ENCODE measurements at regions not wholly inside any gene's neighbourhood (a gene's known extent, or its start where the extent isn't known, plus 50 kb on each side); places are given as distances from the start of the nearest gene placed in this dataset.
"Not testable (repeated sequence)": the region's sequence is repeated elsewhere in the genome, so short reads cannot be mapped to it uniquely, and the experiment has no call there.

DNA sequence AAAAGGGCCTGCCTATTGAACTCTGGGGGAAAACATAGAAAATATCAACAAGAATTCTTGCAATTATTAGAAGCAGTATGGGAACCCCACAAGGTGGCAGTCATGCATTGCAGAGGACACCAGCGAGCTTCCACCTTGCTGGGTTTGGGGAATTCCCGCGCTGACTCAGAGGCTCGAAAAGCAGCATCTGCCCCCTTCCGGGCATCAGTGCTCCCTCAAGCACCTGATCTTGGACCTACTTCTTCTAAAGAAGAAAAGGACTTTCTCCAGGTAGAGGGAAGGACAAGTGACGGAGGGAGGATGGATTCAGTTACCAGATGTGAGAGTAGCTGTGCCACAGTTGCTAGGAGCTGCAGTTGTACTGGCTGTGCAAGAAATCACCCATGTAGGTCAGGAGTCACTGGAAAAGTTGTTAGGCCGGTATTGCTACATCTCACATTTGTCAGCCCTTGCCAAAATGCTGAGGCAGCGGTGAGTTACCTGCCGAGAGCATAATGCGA lies 415.7 kb downstream of the DIRAS2 start:
- H3K27me3 ChIP-seq; H3K36me3 ChIP-seq; H3K9me3 ChIP-seq; H3K4me1 ChIP-seq; intact Hi-C loops (cut with DNase I; ENCODE audit: low total_unique reads); H3K27ac ChIP-seq; H3K4me3 ChIP-seq: not testable (repeated sequence)
- TF ChIP-seq, protein P1, sequence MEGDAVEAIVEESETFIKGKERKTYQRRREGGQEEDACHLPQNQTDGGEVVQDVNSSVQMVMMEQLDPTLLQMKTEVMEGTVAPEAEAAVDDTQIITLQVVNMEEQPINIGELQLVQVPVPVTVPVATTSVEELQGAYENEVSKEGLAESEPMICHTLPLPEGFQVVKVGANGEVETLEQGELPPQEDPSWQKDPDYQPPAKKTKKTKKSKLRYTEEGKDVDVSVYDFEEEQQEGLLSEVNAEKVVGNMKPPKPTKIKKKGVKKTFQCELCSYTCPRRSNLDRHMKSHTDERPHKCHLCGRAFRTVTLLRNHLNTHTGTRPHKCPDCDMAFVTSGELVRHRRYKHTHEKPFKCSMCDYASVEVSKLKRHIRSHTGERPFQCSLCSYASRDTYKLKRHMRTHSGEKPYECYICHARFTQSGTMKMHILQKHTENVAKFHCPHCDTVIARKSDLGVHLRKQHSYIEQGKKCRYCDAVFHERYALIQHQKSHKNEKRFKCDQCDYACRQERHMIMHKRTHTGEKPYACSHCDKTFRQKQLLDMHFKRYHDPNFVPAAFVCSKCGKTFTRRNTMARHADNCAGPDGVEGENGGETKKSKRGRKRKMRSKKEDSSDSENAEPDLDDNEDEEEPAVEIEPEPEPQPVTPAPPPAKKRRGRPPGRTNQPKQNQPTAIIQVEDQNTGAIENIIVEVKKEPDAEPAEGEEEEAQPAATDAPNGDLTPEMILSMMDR (IDR thresholded peaks at IDR 0.05): peak; percentile 41 to 59 (median 54)
- DNase-seq: peak in 1 of 2 donors; percentile 18

DNA sequence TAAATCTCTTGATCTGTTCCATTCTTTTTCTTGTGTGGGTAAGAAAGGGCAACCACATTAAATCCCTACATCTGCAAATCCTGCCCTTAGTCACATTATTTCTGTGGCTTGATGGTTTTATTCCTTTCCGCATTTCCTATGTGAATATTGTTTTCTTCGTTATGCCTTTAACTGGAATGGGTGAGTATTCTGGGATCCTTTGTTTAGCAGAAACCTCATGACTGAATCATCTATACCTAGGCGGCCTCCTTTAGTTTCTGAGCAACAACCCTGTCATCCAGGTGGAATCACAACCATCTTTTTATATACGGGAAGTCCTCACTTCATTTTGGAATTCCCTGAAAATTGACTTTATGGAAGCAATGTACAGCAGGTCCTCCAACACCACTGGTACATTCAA lies 409.5 kb downstream of the DIRAS2 start:
- intact Hi-C loops (cut with DNase I; ENCODE audit: low total_unique reads): not testable (repeated sequence)

DNA sequence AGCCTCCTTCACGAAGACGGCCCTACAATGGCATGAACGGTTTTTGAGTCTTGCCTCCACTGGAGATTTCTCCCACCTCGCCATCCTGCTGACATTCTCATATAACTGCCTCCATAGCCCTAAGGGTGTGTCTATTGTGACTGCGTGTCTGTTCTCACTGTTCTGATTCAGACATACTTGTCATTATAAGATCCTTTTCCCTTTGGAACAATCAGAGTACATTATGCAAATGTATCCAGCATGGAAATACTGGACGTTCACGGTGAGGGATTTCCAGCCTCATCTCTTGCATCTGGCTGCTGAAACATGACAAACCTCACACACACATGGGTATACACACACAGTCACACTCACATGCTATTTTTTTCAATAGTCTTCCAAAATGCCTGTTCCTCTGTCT lies 402.1 kb downstream of the DIRAS2 start:
- H3K9me3 ChIP-seq: no peaks in the 10 kb centered on the region
- intact Hi-C loops (cut with DNase I; ENCODE audit: low total_unique reads): no loop called here
- H3K27me3 ChIP-seq: no peaks in the 10 kb centered on the region
- no peak overlapping the region for H3K27ac ChIP-seq
- no peaks in the 10 kb centered on the region for H3K36me3 ChIP-seq
- H3K4me3 ChIP-seq: no peak overlapping the region
- TF ChIP-seq, protein P1 (IDR thresholded peaks at IDR 0.05): no peak
- TF ChIP-seq POLR2A (IDR thresholded peaks at IDR 0.05): no peak
- H3K4me1 ChIP-seq: no peaks in the 10 kb centered on the region
- no peak for DNase-seq

More for the DNA sequence above, 409.5 kb downstream of the DIRAS2 start:
- not testable (repeated sequence) for H3K27me3 ChIP-seq, H3K4me3 ChIP-seq, DNase-seq, H3K36me3 ChIP-seq, H3K4me1 ChIP-seq, H3K27ac ChIP-seq, H3K9me3 ChIP-seq

DNA sequence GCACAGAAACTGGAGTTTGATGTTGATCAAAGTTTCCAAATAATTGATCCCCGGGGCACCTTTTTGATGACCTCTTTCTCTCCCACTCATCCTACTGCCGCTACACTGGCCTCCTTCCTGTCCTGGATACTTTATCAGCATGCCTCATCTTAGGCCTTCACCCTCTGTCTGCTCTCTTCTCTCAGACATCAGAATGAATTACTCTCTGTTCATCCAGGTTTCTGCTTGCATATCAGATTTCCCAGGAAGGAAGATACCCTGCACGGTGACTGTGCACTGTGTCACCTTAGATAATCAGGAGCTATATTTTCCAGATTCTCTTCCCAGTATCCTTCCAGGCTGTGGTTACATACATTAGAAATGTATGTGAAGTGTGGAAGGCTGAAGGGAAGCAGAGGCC lies 397.0 kb downstream of the DIRAS2 start:
- DNase-seq: no peak
- H3K4me1 ChIP-seq: no peaks in the 10 kb centered on the region
- no peaks in the 10 kb centered on the region for H3K27me3 ChIP-seq
- no peak overlapping the region for H3K4me3 ChIP-seq
- TF ChIP-seq, protein P1 (IDR thresholded peaks at IDR 0.05): no peak
- TF ChIP-seq POLR2A (IDR thresholded peaks at IDR 0.05): no peak
- no peak overlapping the region for H3K27ac ChIP-seq
- H3K9me3 ChIP-seq: no peaks in the 10 kb centered on the region
- intact Hi-C loops (cut with DNase I; ENCODE audit: low total_unique reads): no loop called here
- H3K36me3 ChIP-seq: no peaks in the 10 kb centered on the region

DNA sequence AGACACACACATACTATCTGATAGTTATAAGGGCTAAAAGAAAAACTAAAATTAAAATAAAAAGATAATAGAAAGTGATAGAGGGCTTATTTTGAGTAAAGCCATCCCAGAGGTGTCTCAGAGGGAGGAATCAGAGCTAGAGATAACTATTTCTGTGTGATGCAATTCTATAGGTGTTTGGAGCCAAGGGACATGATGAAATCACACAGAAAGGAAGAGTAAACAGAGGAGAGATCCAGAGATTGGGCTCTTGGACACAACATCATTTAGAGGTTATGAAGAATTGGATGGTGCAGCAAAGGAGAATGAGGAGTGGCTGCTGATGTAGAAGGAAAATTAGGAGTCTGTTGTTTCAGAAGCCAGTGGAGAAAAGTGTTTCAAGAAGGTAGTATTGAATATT lies 393.5 kb downstream of the DIRAS2 start:
- no peak overlapping the region for H3K4me3 ChIP-seq
- H3K9me3 ChIP-seq: no peaks in the 10 kb centered on the region
- no peaks in the 10 kb centered on the region for H3K36me3 ChIP-seq
- DNase-seq: no peak
- no peak overlapping the region for H3K27ac ChIP-seq
- H3K27me3 ChIP-seq: no peaks in the 10 kb centered on the region
- intact Hi-C loops (cut with DNase I; ENCODE audit: low total_unique reads): no loop called here
- H3K4me1 ChIP-seq: no peaks in the 10 kb centered on the region
- TF ChIP-seq, protein P1 (IDR thresholded peaks at IDR 0.05): no peak
- TF ChIP-seq POLR2A (IDR thresholded peaks at IDR 0.05): no peak

DNA sequence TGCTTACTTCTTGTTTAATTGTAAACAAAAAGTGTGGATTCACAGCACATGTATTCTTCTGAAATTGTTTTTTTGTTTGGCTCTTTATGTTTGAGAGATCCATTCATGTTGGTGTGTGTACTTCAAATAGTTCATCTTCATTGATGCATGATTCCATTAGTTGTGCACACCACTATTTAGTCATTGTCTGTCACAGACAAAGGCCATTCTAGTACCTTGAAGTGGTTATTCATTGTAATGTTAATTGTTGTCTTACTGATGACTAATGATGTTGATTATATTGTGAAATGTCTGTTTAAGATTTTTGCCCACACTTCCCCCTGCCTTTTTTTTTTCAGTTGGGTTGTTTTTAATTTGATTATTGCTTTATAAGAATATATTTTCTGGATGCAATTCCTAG lies 391.3 kb downstream of the DIRAS2 start:
- no peak overlapping the region for H3K4me3 ChIP-seq
- no peaks in the 10 kb centered on the region for H3K4me1 ChIP-seq
- DNase-seq: no peak
- intact Hi-C loops (cut with DNase I; ENCODE audit: low total_unique reads): no loop called here
- no peaks in the 10 kb centered on the region for H3K27me3 ChIP-seq
- TF ChIP-seq, protein P1 (IDR thresholded peaks at IDR 0.05): no peak
- no peak for TF ChIP-seq POLR2A (IDR thresholded peaks at IDR 0.05)
- no peaks in the 10 kb centered on the region for H3K36me3 ChIP-seq
- H3K9me3 ChIP-seq: no peaks in the 10 kb centered on the region
- no peak overlapping the region for H3K27ac ChIP-seq
